ENCODE measurements at regions not wholly inside any gene's neighbourhood (a gene's known extent, or its start where the extent isn't known, plus 50 kb on each side); places are given as distances from the start of the nearest gene placed in this dataset.

- TF ChIP-seq, protein P1, sequence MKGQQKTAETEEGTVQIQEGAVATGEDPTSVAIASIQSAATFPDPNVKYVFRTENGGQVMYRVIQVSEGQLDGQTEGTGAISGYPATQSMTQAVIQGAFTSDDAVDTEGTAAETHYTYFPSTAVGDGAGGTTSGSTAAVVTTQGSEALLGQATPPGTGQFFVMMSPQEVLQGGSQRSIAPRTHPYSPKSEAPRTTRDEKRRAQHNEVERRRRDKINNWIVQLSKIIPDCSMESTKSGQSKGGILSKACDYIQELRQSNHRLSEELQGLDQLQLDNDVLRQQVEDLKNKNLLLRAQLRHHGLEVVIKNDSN (IDR thresholded peaks at IDR 0.05), result no peak
- TF ChIP-seq MAX (IDR thresholded peaks at IDR 0.05) (no peak), RAD21 (IDR thresholded peaks at IDR 0.05; ENCODE audit: low read depth) (no peak), TEAD4 (IDR thresholded peaks at IDR 0.05) (no peak), EP300 (IDR thresholded peaks at IDR 0.05; ENCODE audit: borderline replicate concordance) (no peak), CREB1 (IDR thresholded peaks at IDR 0.05; ENCODE audit: low read depth) (no peak), ZBTB7A (IDR thresholded peaks at IDR 0.05; ENCODE audit: low read depth) (no peak), EGR1 (IDR thresholded peaks at IDR 0.05) (no peak), YY1 (IDR thresholded peaks at IDR 0.05; ENCODE audit: low read depth) (no peak), TAF1 (IDR thresholded peaks at IDR 0.05; ENCODE audit: low read depth) (no peak), CEBPB (IDR thresholded peaks at IDR 0.05) (no peak)
- TF ChIP-seq, protein P2, sequence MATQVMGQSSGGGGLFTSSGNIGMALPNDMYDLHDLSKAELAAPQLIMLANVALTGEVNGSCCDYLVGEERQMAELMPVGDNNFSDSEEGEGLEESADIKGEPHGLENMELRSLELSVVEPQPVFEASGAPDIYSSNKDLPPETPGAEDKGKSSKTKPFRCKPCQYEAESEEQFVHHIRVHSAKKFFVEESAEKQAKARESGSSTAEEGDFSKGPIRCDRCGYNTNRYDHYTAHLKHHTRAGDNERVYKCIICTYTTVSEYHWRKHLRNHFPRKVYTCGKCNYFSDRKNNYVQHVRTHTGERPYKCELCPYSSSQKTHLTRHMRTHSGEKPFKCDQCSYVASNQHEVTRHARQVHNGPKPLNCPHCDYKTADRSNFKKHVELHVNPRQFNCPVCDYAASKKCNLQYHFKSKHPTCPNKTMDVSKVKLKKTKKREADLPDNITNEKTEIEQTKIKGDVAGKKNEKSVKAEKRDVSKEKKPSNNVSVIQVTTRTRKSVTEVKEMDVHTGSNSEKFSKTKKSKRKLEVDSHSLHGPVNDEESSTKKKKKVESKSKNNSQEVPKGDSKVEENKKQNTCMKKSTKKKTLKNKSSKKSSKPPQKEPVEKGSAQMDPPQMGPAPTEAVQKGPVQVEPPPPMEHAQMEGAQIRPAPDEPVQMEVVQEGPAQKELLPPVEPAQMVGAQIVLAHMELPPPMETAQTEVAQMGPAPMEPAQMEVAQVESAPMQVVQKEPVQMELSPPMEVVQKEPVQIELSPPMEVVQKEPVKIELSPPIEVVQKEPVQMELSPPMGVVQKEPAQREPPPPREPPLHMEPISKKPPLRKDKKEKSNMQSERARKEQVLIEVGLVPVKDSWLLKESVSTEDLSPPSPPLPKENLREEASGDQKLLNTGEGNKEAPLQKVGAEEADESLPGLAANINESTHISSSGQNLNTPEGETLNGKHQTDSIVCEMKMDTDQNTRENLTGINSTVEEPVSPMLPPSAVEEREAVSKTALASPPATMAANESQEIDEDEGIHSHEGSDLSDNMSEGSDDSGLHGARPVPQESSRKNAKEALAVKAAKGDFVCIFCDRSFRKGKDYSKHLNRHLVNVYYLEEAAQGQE (IDR thresholded peaks at IDR 0.05; ENCODE audit: low read depth), result no peak
Observed at GRCh38 chr15:75107908-75108838, 84.8 kb downstream of the PPCDC start.

DNA sequence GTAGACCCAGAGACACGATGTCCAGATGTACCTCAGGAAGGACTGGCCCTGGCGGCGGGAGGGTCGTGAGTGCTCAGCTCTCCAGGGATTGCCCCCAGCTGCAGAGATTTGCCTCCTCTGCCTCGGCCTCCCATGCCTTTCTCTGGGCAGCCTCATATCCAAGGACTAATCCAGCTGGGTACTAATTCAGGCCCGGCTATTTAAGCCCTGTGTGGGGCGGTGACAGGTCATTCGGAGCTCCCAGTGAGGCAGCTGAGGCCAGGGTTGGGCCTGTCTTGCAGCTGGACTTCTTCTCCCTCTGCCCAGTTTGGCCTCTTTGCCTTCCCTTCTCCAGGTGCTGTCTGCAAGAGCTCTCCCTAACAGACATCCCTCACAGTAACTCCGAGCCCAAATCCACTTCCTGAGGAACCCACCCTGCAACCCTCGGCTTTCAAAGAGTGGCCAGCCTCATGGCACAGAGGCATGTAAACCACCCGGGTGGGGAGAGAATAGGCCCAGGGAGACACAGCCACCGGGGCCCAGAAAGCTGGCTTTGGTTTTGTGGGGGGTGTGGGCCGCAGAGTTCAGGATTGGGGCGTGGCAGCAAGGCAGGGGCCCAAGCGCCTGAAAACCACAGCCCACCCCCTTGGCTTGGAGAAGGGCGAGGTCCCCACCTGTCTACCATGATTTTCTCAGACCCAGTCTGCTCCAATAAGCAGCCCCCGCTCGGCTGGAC is 85.8 kb downstream of the PPCDC start:
- TF ChIP-seq FOXM1 (IDR thresholded peaks at IDR 0.05; ENCODE audit: borderline replicate concordance, low read depth), result no peak
- no peak for TF ChIP-seq MAX (IDR thresholded peaks at IDR 0.05)
- TF ChIP-seq EP300 (IDR thresholded peaks at IDR 0.05; ENCODE audit: borderline replicate concordance), result no peak
- TF ChIP-seq, protein P1 (IDR thresholded peaks at IDR 0.05), result no peak
- no peak for TF ChIP-seq CEBPB (IDR thresholded peaks at IDR 0.05)
- no peak for TF ChIP-seq RAD21 (IDR thresholded peaks at IDR 0.05; ENCODE audit: low read depth)
- no peak for TF ChIP-seq CREB1 (IDR thresholded peaks at IDR 0.05; ENCODE audit: low read depth)
- no peak for TF ChIP-seq ZBTB7A (IDR thresholded peaks at IDR 0.05; ENCODE audit: low read depth)
- no peak for TF ChIP-seq EGR1 (IDR thresholded peaks at IDR 0.05)
- TF ChIP-seq TCF12 (IDR thresholded peaks at IDR 0.05; ENCODE audit: low read depth), result no peak
- no peak for TF ChIP-seq TEAD4 (IDR thresholded peaks at IDR 0.05)
- TF ChIP-seq, protein P2 (IDR thresholded peaks at IDR 0.05; ENCODE audit: low read depth), result no peak

- TF ChIP-seq TEAD4 (IDR thresholded peaks at IDR 0.05) (no peak), MAX (IDR thresholded peaks at IDR 0.05) (no peak), FOXM1 (IDR thresholded peaks at IDR 0.05; ENCODE audit: borderline replicate concordance, low read depth) (no peak), RAD21 (IDR thresholded peaks at IDR 0.05; ENCODE audit: low read depth) (no peak), EGR1 (IDR thresholded peaks at IDR 0.05) (no peak)
- TF ChIP-seq, protein P2 (IDR thresholded peaks at IDR 0.05; ENCODE audit: low read depth), result no peak
Observed at GRCh38 chr15:75109736-75110130, 86.3 kb downstream of the PPCDC start.
